Hepatocyte (in vitro differentiated cells): ENCODE measurements at regions not wholly inside any gene's neighbourhood (a gene's known extent, or its start where the extent isn't known, plus 50 kb on each side); places are given as distances from the start of the nearest gene placed in this dataset.

ENCODE experiments used
- CTCF ChIP-seq: fragments of 200-600 bp; sonication (generic); IDR thresholded peaks from 2 replicates; pipeline ENCODE4 v1.5.1; 2016; ENCODE audit warnings: antibody characterized with exemption, mild to moderate bottlenecking; ENCODE audit not compliant: poor library complexity
- EZH2 ChIP-seq: fragments of 200-600 bp; sonication (generic); IDR thresholded peaks from 2 replicates; pipeline ENCODE4 v1.6.1; 2016; ENCODE audit warnings: antibody characterized with exemption, mild to moderate bottlenecking, borderline replicate concordance
- EZH2phosphoT487 ChIP-seq: fragments of 200-600 bp; sonication (generic); IDR thresholded peaks from one replicate; pipeline ENCODE4 v1.6.1; 2018; ENCODE audit warnings: antibody characterized with exemption, mild to moderate bottlenecking, low read depth, moderate library complexity; ENCODE audit not compliant: unreplicated experiment, severe bottlenecking

- TF ChIP-seq EZH2phosphoT487 (no peak), CTCF (no peak), EZH2 (no peak)
Observed at GRCh38 chrX:69319376-69319775, 154.1 kb upstream of the PJA1 start.
